ENCODE measurements at regions not wholly inside any gene's neighbourhood (a gene's known extent, or its start where the extent isn't known, plus 50 kb on each side); places are given as distances from the start of the nearest gene placed in this dataset.
"Not testable (repeated sequence)": the region's sequence is repeated elsewhere in the genome, so short reads cannot be mapped to it uniquely, and the experiment has no call there.

DNA sequence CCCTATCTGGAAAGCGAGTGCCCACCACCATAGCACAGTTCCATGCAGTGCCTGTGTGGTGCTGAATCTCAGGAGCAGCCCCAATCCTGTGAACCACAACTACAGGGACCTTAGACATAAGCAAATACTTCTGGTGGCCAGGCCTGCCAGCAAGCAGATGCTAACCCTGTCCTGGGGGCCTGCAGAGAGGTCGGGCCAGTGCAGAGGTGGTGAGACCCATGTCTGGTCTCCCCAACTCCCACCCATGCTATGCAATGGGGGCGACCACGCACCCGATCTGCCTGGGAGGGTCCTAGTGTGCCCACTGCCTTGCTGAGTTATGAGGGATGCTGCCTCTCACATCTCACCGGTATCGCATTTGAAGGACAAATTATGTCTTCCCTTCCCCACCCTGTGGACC is 151.6 kb upstream of the ZNF337 start:
- Histone ChIP-seq H3K9me3 (ENCODE audit: low read depth, low read length, poor library complexity, severe bottlenecking) (no peaks in the 10 kb centered on the region), H3K27me3 (replicated peaks; ENCODE audit: insufficient read depth, low read depth, low read length, poor library complexity) (no peaks in the 10 kb centered on the region), H3K4me1 (ENCODE audit: insufficient read depth, low read length, poor library complexity, severe bottlenecking) (no peaks in the 10 kb centered on the region), H3K27ac (ENCODE audit: low read depth, low read length, poor library complexity, severe bottlenecking) (no peak overlapping the region), H3K4me3 (ENCODE audit: low read depth, low read length, poor library complexity, severe bottlenecking) (no peak overlapping the region), H3K36me3 (ENCODE audit: insufficient read depth, low read length, poor library complexity, severe bottlenecking) (no peaks in the 10 kb centered on the region)
- TF ChIP-seq, protein P1, sequence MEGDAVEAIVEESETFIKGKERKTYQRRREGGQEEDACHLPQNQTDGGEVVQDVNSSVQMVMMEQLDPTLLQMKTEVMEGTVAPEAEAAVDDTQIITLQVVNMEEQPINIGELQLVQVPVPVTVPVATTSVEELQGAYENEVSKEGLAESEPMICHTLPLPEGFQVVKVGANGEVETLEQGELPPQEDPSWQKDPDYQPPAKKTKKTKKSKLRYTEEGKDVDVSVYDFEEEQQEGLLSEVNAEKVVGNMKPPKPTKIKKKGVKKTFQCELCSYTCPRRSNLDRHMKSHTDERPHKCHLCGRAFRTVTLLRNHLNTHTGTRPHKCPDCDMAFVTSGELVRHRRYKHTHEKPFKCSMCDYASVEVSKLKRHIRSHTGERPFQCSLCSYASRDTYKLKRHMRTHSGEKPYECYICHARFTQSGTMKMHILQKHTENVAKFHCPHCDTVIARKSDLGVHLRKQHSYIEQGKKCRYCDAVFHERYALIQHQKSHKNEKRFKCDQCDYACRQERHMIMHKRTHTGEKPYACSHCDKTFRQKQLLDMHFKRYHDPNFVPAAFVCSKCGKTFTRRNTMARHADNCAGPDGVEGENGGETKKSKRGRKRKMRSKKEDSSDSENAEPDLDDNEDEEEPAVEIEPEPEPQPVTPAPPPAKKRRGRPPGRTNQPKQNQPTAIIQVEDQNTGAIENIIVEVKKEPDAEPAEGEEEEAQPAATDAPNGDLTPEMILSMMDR (conservative IDR thresholded peaks at IDR 0.05; ENCODE audit: low read depth, low read length) = no peak
- TF ChIP-seq EZH2 (IDR thresholded peaks at IDR 0.05; ENCODE audit: borderline replicate concordance, low read depth, low read length, poor library complexity, severe bottlenecking) = no peak
- no peak for DNase-seq (ENCODE audit: low spot score)
- ChIA-PET CTCF (no interaction called here), POLR2A (ENCODE audit: low non-redundant PET) (no interaction called here)
- BruUV-seq (replicated peaks) = no TSS peak
- intact Hi-C loops (cut with micrococcal nuclease; ENCODE audit: unreplicated experiment) = no loop called here

DNA sequence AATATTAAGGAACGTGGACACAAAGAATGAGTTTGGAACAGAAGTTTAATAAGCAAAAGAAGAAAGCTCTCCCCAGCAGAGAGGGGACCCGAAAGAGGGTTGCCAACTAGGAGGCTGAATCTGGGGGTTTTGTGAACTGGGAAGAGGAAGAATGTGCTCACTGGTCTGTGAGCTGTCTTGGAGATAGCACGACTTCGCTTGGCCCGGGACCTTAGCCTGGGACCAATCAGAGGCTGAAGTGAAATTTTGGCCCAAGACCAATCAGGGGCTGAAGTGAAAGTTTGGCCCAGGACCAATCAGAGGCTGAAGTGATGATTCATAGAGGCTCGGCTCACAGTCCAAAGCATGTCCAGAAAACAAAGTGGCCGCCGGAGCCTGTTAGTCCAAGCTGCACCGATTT is 148.0 kb upstream of the ZNF337 start:
- H3K9me3 ChIP-seq (ENCODE audit: low read depth, low read length, poor library complexity, severe bottlenecking); intact Hi-C loops (cut with micrococcal nuclease; ENCODE audit: unreplicated experiment); H3K4me3 ChIP-seq (ENCODE audit: low read depth, low read length, poor library complexity, severe bottlenecking); CTCF ChIA-PET; POLR2A ChIA-PET (ENCODE audit: low non-redundant PET); H3K27me3 ChIP-seq (replicated peaks; ENCODE audit: insufficient read depth, low read depth, low read length, poor library complexity); H3K36me3 ChIP-seq (ENCODE audit: insufficient read depth, low read length, poor library complexity, severe bottlenecking); BruUV-seq (replicated peaks); H3K27ac ChIP-seq (ENCODE audit: low read depth, low read length, poor library complexity, severe bottlenecking); DNase-seq (ENCODE audit: low spot score); H3K4me1 ChIP-seq (ENCODE audit: insufficient read depth, low read length, poor library complexity, severe bottlenecking): not testable (repeated sequence)

DNA sequence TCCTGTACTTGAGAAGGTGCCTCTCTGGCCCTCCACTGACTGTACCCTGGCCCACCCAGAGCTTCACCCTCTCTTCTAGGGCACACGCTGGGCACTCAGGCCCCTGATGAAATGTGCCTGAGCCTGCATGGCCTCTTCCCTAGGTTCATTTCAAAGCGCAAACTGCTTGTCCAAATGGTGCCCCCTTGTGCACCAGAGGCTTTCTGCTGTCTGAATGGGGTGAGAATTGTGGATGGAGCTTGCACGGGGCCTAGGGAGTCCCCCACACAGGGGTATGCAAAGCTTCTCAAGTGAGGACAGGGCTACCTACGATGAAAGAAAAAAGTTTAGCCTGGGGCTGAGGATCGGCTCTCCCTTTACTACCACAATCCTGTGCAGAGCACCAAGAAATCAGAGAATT is 116.9 kb upstream of the ZNF337 start:
- H3K9me3 ChIP-seq (ENCODE audit: low read depth, low read length, poor library complexity, severe bottlenecking); H3K36me3 ChIP-seq (ENCODE audit: insufficient read depth, low read length, poor library complexity, severe bottlenecking): not testable (repeated sequence)

DNA sequence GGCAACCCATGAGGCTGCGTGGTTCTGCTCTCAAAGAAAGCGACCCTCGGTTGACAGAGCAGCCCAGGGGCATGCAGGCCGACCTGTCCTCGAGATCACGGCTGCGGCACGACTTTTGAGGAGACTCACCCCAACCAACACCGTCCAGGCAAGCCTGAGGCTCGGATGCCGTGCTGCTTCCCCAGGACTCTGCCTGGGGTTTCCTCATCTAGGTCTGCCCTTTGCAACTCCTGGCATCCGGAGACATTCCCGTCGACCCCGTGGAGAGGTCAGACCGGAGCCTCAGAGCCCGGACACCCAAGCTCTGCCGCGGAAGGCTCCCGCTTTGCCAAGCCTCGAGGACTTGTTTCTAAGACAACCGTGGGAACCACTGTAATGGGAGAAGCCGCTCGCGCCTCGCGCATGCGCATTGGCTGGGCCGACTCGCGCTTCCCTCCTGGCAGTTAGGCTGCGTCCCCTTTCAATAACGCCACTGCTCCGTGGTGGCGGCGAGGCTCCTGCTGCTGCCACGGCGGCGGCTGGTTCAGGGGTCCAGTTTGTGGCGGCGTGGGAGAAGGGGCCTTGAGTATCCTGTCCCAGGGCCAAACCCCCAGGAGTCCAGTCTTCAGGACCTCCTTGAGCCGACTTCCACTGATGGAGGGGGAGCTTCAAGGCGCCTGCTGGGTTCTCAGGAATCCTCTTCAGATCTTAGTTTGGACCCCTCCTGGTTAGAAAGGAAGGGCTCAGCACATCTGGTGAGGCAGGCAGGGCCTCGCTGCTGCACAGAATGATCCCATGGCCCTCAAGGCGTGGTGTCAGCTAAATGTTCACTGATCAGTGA is 101.7 kb upstream of the ZNF337 start:
- H3K9me3 ChIP-seq (ENCODE audit: low read depth, low read length, poor library complexity, severe bottlenecking); intact Hi-C loops (cut with micrococcal nuclease; ENCODE audit: unreplicated experiment); DNase-seq (ENCODE audit: low spot score); H3K4me3 ChIP-seq (ENCODE audit: low read depth, low read length, poor library complexity, severe bottlenecking); BruUV-seq (replicated peaks); POLR2A ChIA-PET (ENCODE audit: low non-redundant PET); H3K27ac ChIP-seq (ENCODE audit: low read depth, low read length, poor library complexity, severe bottlenecking); H3K27me3 ChIP-seq (replicated peaks; ENCODE audit: insufficient read depth, low read depth, low read length, poor library complexity); H3K36me3 ChIP-seq (ENCODE audit: insufficient read depth, low read length, poor library complexity, severe bottlenecking); H3K4me1 ChIP-seq (ENCODE audit: insufficient read depth, low read length, poor library complexity, severe bottlenecking); CTCF ChIA-PET: not testable (repeated sequence)

More for the DNA sequence above, 116.9 kb upstream of the ZNF337 start:
- H3K4me3 ChIP-seq (ENCODE audit: low read depth, low read length, poor library complexity, severe bottlenecking); H3K27ac ChIP-seq (ENCODE audit: low read depth, low read length, poor library complexity, severe bottlenecking); H3K4me1 ChIP-seq (ENCODE audit: insufficient read depth, low read length, poor library complexity, severe bottlenecking); CTCF ChIA-PET; POLR2A ChIA-PET (ENCODE audit: low non-redundant PET); intact Hi-C loops (cut with micrococcal nuclease; ENCODE audit: unreplicated experiment); H3K27me3 ChIP-seq (replicated peaks; ENCODE audit: insufficient read depth, low read depth, low read length, poor library complexity); DNase-seq (ENCODE audit: low spot score); BruUV-seq (replicated peaks): not testable (repeated sequence)

DNA sequence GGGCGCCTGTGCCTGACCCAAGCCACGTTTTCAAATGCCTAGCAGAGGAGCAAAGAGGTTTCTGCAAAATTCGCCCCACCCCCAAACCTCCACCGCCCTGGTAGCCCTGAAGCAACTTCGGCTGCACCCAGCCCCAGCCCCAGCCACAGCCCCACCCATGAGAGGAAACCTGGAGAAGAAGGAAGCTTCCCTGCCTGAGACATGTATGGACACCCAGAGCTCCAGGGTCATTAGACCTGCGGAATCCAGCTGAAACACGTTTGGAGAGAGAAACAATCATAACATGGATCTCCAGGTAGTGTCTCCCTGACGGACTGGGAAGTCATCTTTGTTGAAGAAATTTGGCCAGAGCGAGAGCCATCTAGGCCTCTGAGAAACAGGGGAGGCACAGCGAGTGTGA is 100.4 kb upstream of the ZNF337 start:
- H3K4me3 ChIP-seq (ENCODE audit: low read depth, low read length, poor library complexity, severe bottlenecking); H3K36me3 ChIP-seq (ENCODE audit: insufficient read depth, low read length, poor library complexity, severe bottlenecking); intact Hi-C loops (cut with micrococcal nuclease; ENCODE audit: unreplicated experiment); H3K27ac ChIP-seq (ENCODE audit: low read depth, low read length, poor library complexity, severe bottlenecking); DNase-seq (ENCODE audit: low spot score); BruUV-seq (replicated peaks); H3K4me1 ChIP-seq (ENCODE audit: insufficient read depth, low read length, poor library complexity, severe bottlenecking); CTCF ChIA-PET; H3K9me3 ChIP-seq (ENCODE audit: low read depth, low read length, poor library complexity, severe bottlenecking); POLR2A ChIA-PET (ENCODE audit: low non-redundant PET); H3K27me3 ChIP-seq (replicated peaks; ENCODE audit: insufficient read depth, low read depth, low read length, poor library complexity): not testable (repeated sequence)

DNA sequence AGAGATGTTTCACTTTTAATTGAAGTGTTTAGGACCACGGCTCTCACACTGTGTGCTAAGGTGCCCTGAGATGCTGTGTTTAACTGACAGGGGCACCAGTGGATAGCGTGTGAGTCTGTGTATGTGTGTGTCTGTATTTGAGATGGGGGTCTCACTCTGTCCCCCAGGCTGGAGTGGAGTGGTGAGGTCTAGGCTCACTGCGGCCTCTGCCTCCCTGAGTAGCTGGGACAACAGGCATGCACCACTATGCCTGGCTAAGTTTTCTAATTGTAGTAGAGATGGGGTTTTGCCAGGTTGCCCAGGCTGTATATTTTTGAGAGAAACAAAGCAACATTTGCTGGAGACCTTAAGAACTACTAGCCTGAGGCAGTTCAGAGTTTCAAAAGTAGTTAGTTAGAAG is 80.6 kb upstream of the ZNF337 start:
- H3K4me1 ChIP-seq (ENCODE audit: insufficient read depth, low read length, poor library complexity, severe bottlenecking); H3K4me3 ChIP-seq (ENCODE audit: low read depth, low read length, poor library complexity, severe bottlenecking); POLR2A ChIA-PET (ENCODE audit: low non-redundant PET); BruUV-seq (replicated peaks); intact Hi-C loops (cut with micrococcal nuclease; ENCODE audit: unreplicated experiment); H3K36me3 ChIP-seq (ENCODE audit: insufficient read depth, low read length, poor library complexity, severe bottlenecking); H3K27ac ChIP-seq (ENCODE audit: low read depth, low read length, poor library complexity, severe bottlenecking); DNase-seq (ENCODE audit: low spot score); CTCF ChIA-PET; H3K9me3 ChIP-seq (ENCODE audit: low read depth, low read length, poor library complexity, severe bottlenecking); H3K27me3 ChIP-seq (replicated peaks; ENCODE audit: insufficient read depth, low read depth, low read length, poor library complexity): not testable (repeated sequence)

DNA sequence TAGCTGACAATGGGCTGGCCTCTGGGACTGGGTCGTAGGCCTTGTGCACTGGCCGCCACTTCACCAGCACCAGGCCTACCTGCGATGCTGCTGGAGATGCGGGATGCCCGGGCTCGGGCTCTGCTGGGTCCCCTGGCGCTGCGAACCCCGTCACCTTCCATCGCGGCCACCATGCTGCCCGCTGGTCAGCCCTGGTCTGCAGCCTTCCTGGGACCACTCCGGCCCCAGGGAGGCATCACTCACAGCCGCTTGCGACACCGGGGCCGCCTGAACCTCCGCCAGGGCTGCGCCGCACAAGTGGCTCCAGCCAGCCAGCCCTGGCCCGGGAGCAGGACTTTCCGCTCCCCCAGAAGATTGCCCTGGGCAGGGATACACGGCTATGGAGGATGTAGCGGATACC is 78.1 kb upstream of the ZNF337 start:
- H3K4me1 ChIP-seq (ENCODE audit: insufficient read depth, low read length, poor library complexity, severe bottlenecking); BruUV-seq (replicated peaks); DNase-seq (ENCODE audit: low spot score); CTCF ChIA-PET; POLR2A ChIA-PET (ENCODE audit: low non-redundant PET); H3K27me3 ChIP-seq (replicated peaks; ENCODE audit: insufficient read depth, low read depth, low read length, poor library complexity); intact Hi-C loops (cut with micrococcal nuclease; ENCODE audit: unreplicated experiment); H3K27ac ChIP-seq (ENCODE audit: low read depth, low read length, poor library complexity, severe bottlenecking); H3K36me3 ChIP-seq (ENCODE audit: insufficient read depth, low read length, poor library complexity, severe bottlenecking); H3K9me3 ChIP-seq (ENCODE audit: low read depth, low read length, poor library complexity, severe bottlenecking); H3K4me3 ChIP-seq (ENCODE audit: low read depth, low read length, poor library complexity, severe bottlenecking): not testable (repeated sequence)
